GM10266 (cell line): ENCODE measurements at regions not wholly inside any gene's neighbourhood (a gene's known extent, or its start where the extent isn't known, plus 50 kb on each side); places are given as distances from the start of the nearest gene placed in this dataset.

Experiments
- DNase-seq: peaks from one replicate; pipeline ENCODE4 v3.0.0; 2012; ENCODE audit errors: extremely low spot score
- TF ChIP-seq, protein P1 (sequence below): IDR thresholded peaks from 2 replicates; pipeline ENCODE4 v1.5.1; 2012; ENCODE audit warnings: mild to moderate bottlenecking, low read depth; ENCODE audit not compliant: control insufficient read depth, insufficient read depth; ENCODE audit errors: missing control alignments

DNA sequence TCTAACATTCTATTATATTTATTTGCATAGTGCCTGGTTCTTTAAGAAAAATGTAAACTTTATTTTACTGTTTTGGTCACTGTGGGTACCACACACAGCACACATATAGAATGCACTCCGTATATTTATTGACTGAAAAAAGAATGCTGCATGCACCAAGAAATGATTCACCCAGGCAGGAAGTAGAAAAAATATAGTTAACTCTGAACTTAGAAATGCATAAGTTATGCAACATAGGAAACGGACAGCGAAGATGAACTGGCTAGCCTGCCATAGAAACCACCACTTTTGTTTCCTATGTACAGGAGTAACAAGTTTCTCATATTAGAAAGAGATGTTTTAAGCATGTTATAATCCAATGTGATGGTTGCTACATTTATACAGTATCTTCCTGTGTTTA lies 635.8 kb downstream of the DSC3 start:
- no peak for DNase-seq
- TF ChIP-seq, protein P1, sequence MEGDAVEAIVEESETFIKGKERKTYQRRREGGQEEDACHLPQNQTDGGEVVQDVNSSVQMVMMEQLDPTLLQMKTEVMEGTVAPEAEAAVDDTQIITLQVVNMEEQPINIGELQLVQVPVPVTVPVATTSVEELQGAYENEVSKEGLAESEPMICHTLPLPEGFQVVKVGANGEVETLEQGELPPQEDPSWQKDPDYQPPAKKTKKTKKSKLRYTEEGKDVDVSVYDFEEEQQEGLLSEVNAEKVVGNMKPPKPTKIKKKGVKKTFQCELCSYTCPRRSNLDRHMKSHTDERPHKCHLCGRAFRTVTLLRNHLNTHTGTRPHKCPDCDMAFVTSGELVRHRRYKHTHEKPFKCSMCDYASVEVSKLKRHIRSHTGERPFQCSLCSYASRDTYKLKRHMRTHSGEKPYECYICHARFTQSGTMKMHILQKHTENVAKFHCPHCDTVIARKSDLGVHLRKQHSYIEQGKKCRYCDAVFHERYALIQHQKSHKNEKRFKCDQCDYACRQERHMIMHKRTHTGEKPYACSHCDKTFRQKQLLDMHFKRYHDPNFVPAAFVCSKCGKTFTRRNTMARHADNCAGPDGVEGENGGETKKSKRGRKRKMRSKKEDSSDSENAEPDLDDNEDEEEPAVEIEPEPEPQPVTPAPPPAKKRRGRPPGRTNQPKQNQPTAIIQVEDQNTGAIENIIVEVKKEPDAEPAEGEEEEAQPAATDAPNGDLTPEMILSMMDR = no peak

DNA sequence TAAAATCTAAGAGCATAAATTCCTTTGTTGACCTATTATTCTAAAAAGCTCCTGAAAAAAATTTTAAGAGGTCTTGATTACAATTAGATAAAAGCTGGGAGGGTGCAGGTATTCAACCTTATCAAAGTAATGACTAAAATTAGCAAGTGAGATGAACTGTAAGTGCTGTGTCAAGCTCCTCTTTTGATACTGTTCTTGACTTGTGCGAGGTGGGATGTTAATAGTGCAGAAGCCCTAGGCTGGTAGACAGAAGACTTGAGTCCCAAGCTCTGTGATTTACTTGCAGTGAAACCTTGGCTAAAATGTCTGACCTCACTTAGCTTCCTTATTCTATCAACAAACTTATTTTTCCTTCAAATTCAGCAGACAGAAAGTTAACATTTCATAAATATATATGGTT lies 637.5 kb downstream of the DSC3 start:
- no peak for DNase-seq
- TF ChIP-seq, protein P1 = no peak

DNA sequence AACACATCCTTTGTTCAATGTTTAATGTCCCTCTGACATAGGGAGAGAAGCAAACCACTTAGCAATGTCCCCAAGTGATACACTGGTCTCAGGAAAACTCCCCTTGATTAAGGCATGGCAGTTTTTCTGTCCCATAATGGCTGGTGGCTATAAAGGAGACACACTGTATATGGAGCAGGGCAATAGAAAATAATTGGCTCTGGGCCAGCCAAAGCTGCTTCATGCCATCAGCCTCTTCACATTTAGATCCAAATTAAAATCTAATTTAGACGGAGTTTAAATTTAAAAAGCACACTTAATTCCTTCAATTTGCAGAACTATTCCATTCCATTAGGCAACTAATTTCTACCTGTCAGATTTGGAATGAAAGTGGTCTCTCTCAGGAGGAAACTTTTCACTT lies 638.1 kb downstream of the DSC3 start:
- TF ChIP-seq, protein P1 = no peak
- DNase-seq = no peak

DNA sequence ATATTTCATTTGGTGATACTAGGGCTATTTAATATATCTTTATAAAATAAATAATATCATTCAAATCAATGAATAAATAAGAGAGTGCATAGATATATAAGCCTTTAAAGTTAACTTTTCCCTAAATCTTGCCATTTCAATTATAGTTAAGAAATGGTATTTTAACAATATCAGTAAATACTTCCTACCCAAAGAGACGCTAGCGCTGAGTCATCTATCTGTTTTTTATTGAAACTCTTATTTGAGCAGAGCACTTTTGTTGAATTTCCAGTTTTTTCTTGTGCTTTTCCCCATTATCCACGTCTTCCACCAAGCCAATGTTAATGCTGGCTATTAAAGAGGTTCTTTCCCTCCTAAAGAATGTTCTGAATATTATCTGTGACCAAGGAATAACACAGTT lies 639.3 kb downstream of the DSC3 start:
- TF ChIP-seq, protein P1 = no peak
- DNase-seq = no peak

DNA sequence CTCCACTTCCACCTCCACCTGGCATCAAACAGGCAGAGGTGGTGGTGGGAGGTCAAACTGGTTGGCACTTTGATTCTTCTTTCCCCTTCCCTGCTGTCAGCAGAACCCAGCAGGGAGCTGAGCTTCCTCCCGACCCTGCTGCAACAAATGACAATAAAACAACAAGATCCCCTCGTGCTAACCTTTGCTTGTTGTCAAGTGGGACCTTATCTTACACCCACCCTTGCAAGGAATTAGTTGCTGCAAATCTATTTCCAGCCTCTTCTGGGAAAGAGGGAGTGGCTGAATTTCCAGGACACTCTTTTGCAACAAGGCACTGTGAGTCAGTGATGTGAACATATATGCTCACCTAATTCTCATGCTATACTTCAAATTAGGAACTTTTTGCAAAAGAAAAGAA lies 655.1 kb downstream of the DSC3 start:
- no peak for DNase-seq
- TF ChIP-seq, protein P1 = no peak

DNA sequence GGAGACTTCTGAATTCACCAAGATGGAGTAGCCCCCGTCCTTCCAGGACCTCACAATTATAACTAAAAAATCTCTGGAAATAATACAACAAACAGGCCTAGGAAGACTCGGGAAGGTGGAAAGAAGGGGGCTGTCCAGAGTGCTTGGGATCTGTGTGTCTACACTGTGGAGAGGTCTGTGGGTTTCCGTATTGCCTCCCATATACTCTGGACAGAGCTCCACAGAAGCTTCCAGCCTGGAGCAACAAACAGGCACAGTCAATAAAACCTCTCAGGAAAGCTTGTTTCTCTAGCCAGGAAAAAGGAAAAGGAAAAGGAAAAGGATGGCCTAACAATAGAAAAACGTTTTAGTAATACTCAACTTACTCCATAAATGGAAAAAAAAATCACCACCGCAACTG lies 655.9 kb downstream of the DSC3 start:
- TF ChIP-seq, protein P1 = no peak
- DNase-seq = no peak

DNA sequence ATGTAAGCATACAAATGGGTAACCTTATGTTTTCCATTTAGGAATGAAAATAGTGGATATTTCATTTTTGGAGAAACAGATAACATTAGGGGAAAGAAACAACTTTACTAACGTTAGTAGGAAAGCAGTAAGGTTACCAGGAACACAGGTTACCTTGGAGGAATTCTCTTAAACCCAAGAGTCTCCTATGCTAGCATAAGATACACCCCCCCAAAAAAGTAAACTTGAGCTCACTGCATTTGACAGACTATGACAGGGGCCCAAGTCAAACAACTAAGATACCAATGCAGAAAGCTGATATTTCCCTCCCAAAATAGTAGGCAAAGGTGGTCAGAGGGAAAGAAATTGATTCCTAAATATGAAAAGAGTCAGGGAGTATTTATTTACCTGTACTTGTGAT lies 656.9 kb downstream of the DSC3 start:
- TF ChIP-seq, protein P1 = no peak
- DNase-seq = no peak
